Prostate gland (tissue), 2 donors: ENCODE measurements at regions not wholly inside any gene's neighbourhood (a gene's known extent, or its start where the extent isn't known, plus 50 kb on each side); places are given as distances from the start of the nearest gene placed in this dataset.

ENCODE experiments used
- DNase-seq: peaks from one replicate; pipeline ENCODE4 v3.0.0-alpha.2; 2019; ENCODE audit warnings: low spot score
- H3K27ac ChIP-seq, 2 donors: fragments of 200-600 bp; sonication (generic); 2 replicates each; pipeline ENCODE4 v1.5.1; 2017 to 2019
- H3K27me3 ChIP-seq: fragments of 200-600 bp; sonication (generic); replicated peaks from 2 replicates; pipeline ENCODE4 v1.5.1; 2019; ENCODE audit not compliant: insufficient read depth
- H3K36me3 ChIP-seq, 2 donors: fragments of 200-600 bp; sonication (generic); 1 replicate in 1 of 2; 2 replicates in 1 of 2; pipeline versions ENCODE4 v1.5.1 to v1.8.1; 2017 to 2019
- H3K4me1 ChIP-seq: fragments of 200-600 bp; sonication (generic); replicated peaks from 2 replicates; pipeline ENCODE4 v1.5.1; 2019
- H3K4me3 ChIP-seq, 2 donors: fragments of 200-600 bp; sonication (generic); 2 replicates each; pipeline ENCODE4 v1.5.1; 2017 to 2019
- H3K9me3 ChIP-seq: fragments of 200-600 bp; sonication (generic); 2 replicates; pipeline ENCODE4 v1.5.1; 2017
- POLR2A ChIP-seq: fragments of 450-650 bp; IDR thresholded peaks from one replicate; pipeline ENCODE4 v1.6.1; 2016; ENCODE audit warnings: antibody characterized with exemption, mild to moderate bottlenecking
- POLR2AphosphoS5 ChIP-seq: sonication (generic); formaldehyde crosslinking; IDR thresholded peaks from one replicate; pipeline ENCODE4 v1.6.1; 2017; ENCODE audit warnings: antibody characterized with exemption
- WGBS: methylation state at CpG from one replicate; pipeline ENCODE4 v1.1.5; 2018; 5-methylcytosine and 5-hydroxymethylcytosine counted together
- intact Hi-C: fragments of 100-400 bp; cut with DNase I; formaldehyde crosslinking; loops from one replicate; pipeline ENCODE4 v1.14.2; 2022
- TF ChIP-seq, protein P1 (sequence below), 4 experiments: fragments of 200-600 bp in 2 of 4; fragments of 450-650 bp in 2 of 4; sonication (generic) in 2 of 4; IDR thresholded peaks; 1 replicate in 3 of 4; 2 replicates in 1 of 4; pipeline ENCODE4 v1.5.1; 2016 to 2019; ENCODE audit warnings: antibody characterized with exemption in 4 of 4, mild to moderate bottlenecking in 2 of 4, moderate library complexity in 2 of 4

GRCh38 chr22:49092716-49093115 lies 735.0 kb downstream of the BRD1 start:
- Histone ChIP-seq H3K27me3 (peaks cover 21% of the 10 kb centered on the region), H3K9me3 (no peaks in the 10 kb centered on the region), H3K27ac (no peak overlapping the region), H3K36me3 (no peaks in the 10 kb centered on the region), H3K4me3 (no peak overlapping the region), H3K4me1 (no peaks in the 10 kb centered on the region)
- WGBS = 53% methylated on average over 15 of the region's 15 CpGs
- DNase-seq = no peak
- intact Hi-C loops = no loop called here
- TF ChIP-seq, protein P1, sequence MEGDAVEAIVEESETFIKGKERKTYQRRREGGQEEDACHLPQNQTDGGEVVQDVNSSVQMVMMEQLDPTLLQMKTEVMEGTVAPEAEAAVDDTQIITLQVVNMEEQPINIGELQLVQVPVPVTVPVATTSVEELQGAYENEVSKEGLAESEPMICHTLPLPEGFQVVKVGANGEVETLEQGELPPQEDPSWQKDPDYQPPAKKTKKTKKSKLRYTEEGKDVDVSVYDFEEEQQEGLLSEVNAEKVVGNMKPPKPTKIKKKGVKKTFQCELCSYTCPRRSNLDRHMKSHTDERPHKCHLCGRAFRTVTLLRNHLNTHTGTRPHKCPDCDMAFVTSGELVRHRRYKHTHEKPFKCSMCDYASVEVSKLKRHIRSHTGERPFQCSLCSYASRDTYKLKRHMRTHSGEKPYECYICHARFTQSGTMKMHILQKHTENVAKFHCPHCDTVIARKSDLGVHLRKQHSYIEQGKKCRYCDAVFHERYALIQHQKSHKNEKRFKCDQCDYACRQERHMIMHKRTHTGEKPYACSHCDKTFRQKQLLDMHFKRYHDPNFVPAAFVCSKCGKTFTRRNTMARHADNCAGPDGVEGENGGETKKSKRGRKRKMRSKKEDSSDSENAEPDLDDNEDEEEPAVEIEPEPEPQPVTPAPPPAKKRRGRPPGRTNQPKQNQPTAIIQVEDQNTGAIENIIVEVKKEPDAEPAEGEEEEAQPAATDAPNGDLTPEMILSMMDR (IDR thresholded peaks at IDR 0.05) = no peak
- TF ChIP-seq POLR2AphosphoS5 (no peak), POLR2A (no peak)

DNA sequence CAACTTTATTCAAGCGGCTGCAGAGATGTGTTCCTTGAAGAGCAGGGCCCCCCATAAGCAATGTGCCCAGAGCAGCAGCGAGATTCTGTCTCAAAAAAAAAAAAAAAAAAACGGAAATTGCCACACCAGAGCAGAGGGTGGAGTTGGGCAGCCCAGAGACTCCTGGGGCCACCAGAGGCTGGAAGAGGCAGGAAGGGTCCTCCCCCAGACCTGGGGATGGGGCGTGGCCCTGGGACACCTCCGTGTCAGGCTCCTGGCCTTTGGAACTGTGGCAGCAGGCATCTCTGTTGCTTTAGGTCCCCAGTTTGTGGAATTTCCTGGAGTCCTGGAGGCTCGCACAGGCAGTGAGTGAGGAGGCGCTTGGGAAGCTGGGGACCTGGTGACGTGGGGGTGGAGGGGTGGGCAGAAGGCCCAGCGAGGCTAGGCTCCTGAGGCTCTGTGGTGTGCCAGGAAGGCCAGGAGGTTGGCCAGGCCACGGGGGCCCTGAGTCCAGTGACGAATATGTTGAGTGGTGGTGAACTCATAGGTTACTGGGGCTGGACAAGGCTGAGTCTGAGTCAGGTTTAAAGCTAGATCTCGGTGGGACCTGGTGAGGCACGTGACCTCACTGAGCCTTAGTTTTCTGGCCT lies 735.6 kb downstream of the BRD1 start:
- TF ChIP-seq, protein P1 (IDR thresholded peaks at IDR 0.05) = no peak
- TF ChIP-seq POLR2AphosphoS5 (no peak), POLR2A (no peak)
- intact Hi-C loops = no loop called here
- Histone ChIP-seq H3K4me3 (no peak overlapping the region), H3K4me1 (no peaks in the 10 kb centered on the region), H3K27me3 (peaks cover 21% of the 10 kb centered on the region), H3K27ac (no peak overlapping the region), H3K9me3 (no peaks in the 10 kb centered on the region), H3K36me3 (no peaks in the 10 kb centered on the region)
- 71% methylated on average over 13 of the region's 13 CpGs for WGBS
- DNase-seq = no peak

DNA sequence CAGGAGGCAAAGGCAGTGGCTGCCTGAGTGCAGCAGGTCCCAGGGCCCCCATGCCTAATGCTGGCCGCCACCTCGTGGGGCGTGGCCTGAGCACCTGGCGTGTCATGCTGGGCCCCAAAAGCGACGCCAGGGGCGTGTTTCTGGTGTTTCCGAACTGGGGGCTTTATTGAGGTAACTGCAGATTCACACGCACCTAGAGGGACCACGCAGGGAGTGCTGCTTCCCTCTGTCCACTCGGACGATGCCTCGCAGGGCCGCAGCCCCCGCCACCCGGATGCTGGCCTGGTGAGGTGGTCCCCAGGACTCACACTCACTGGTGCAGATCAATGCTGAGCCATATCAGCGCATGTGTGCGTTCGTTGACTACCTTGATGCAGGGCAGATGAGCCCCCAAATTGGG lies 736.2 kb downstream of the BRD1 start:
- 79% methylated on average over 19 of the region's 19 CpGs for WGBS
- intact Hi-C loops = no loop called here
- Histone ChIP-seq H3K4me1 (no peaks in the 10 kb centered on the region), H3K36me3 (no peaks in the 10 kb centered on the region), H3K9me3 (no peaks in the 10 kb centered on the region), H3K4me3 (no peak overlapping the region), H3K27ac (no peak overlapping the region), H3K27me3 (peaks cover 21% of the 10 kb centered on the region)
- DNase-seq = no peak
- TF ChIP-seq POLR2AphosphoS5 (no peak), POLR2A (no peak)
- TF ChIP-seq, protein P1 (IDR thresholded peaks at IDR 0.05) = no peak

DNA sequence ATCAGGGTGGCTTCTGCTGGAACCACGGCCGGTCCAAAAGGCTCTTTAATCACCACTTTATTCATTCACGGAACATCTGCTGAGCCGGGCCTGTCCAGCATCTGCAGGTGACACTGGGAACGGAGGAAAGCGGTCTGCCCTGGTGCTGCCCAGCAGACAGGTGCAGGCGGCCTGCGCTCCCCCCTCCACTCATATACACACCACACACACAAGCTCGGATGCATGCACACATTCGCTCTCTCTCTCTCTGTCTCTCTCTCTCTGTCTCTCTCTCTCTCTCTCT lies 736.9 kb downstream of the BRD1 start:
- Histone ChIP-seq H3K27me3 (peaks cover 21% of the 10 kb centered on the region), H3K36me3 (no peaks in the 10 kb centered on the region), H3K4me3 (no peak overlapping the region), H3K9me3 (no peaks in the 10 kb centered on the region), H3K27ac (no peak overlapping the region), H3K4me1 (no peaks in the 10 kb centered on the region)
- TF ChIP-seq POLR2A (no peak), POLR2AphosphoS5 (no peak)
- TF ChIP-seq, protein P1 (IDR thresholded peaks at IDR 0.05) = no peak
- 63% methylated on average over 10 of the region's 10 CpGs for WGBS
- intact Hi-C loops = no loop called here
- no peak for DNase-seq

GRCh38 chr22:49090061-49090852 lies 737.4 kb downstream of the BRD1 start:
- 81% methylated on average over 20 of the region's 20 CpGs for WGBS
- Histone ChIP-seq H3K4me1 (no peaks in the 10 kb centered on the region), H3K9me3 (no peaks in the 10 kb centered on the region), H3K27ac (no peak overlapping the region), H3K27me3 (peaks cover 21% of the 10 kb centered on the region), H3K36me3 (no peaks in the 10 kb centered on the region), H3K4me3 (no peak overlapping the region)
- intact Hi-C loops = no loop called here
- TF ChIP-seq, protein P1 (IDR thresholded peaks at IDR 0.05) = no peak
- TF ChIP-seq POLR2A = no peak
- TF ChIP-seq POLR2AphosphoS5 = no peak
- no peak for DNase-seq
